ENCODE measurements at regions not wholly inside any gene's neighbourhood (a gene's known extent, or its start where the extent isn't known, plus 50 kb on each side); places are given as distances from the start of the nearest gene placed in this dataset.

GRCh38 chr3:102258666-102259227 lies 176.1 kb upstream of the ZPLD1 start:
- in situ Hi-C loops (cut with MboI; ENCODE audit: low sequenced_read_pairs) = no loop called here
- H3K4me3 ChIP-seq = no peak overlapping the region
- no peak for DNase-seq (ENCODE audit: low spot score in 2 of 2)
- no peaks in the 10 kb centered on the region for H3K9me3 ChIP-seq
- no peaks in the 10 kb centered on the region for H3K36me3 ChIP-seq (replicated peaks)
- no peaks in the 10 kb centered on the region for H3K4me1 ChIP-seq
- no peaks in the 10 kb centered on the region; the same call in 1 of the 2 replicates for H3K27me3 ChIP-seq (ENCODE audit: low read depth)

- no peaks in the 10 kb centered on the region for H3K4me1 ChIP-seq
- H3K9me3 ChIP-seq = no peaks in the 10 kb centered on the region
- H3K36me3 ChIP-seq (replicated peaks) = no peaks in the 10 kb centered on the region
- H3K4me3 ChIP-seq = no peak overlapping the region
- DNase-seq (ENCODE audit: low spot score in 2 of 2) = no peak
- in situ Hi-C loops (cut with MboI; ENCODE audit: low sequenced_read_pairs) = no loop called here
- no peaks in the 10 kb centered on the region; the same call in 1 of the 2 replicates for H3K27me3 ChIP-seq (ENCODE audit: low read depth)
Measured at GRCh38 chr3:102259663-102260062, 175.2 kb upstream of the ZPLD1 start.

- Histone ChIP-seq H3K36me3 (replicated peaks) (no peaks in the 10 kb centered on the region), H3K4me1 (no peaks in the 10 kb centered on the region), H3K4me3 (no peak overlapping the region), H3K27me3 (ENCODE audit: low read depth) (no peaks in the 10 kb centered on the region), H3K9me3 (no peaks in the 10 kb centered on the region)
- in situ Hi-C loops (cut with MboI; ENCODE audit: low sequenced_read_pairs) = no loop called here
- DNase-seq (ENCODE audit: low spot score in 2 of 2) = no peak
Measured at GRCh38 chr3:102265720-102266119, 169.1 kb upstream of the ZPLD1 start.

GRCh38 chr3:102269406-102269805 lies 165.4 kb upstream of the ZPLD1 start:
- Histone ChIP-seq H3K27me3 (ENCODE audit: low read depth) (no peaks in the 10 kb centered on the region), H3K4me1 (no peaks in the 10 kb centered on the region), H3K9me3 (no peaks in the 10 kb centered on the region)

GRCh38 chr3:102290241-102290640 lies 144.6 kb upstream of the ZPLD1 start:
- Histone ChIP-seq H3K27me3 (ENCODE audit: low read depth) (no peaks in the 10 kb centered on the region), H3K4me3 (no peak overlapping the region), H3K36me3 (replicated peaks) (no peaks in the 10 kb centered on the region), H3K9me3 (no peaks in the 10 kb centered on the region), H3K4me1 (no peaks in the 10 kb centered on the region)
- in situ Hi-C loops (cut with MboI; ENCODE audit: low sequenced_read_pairs) = no loop called here
- no peak for DNase-seq (ENCODE audit: low spot score in 2 of 2)

More at GRCh38 chr3:102269406-102269805, 165.4 kb upstream of the ZPLD1 start:
- no peaks in the 10 kb centered on the region for H3K36me3 ChIP-seq (replicated peaks)
- in situ Hi-C loops (cut with MboI; ENCODE audit: low sequenced_read_pairs) = no loop called here
- no peak overlapping the region for H3K4me3 ChIP-seq
- DNase-seq (ENCODE audit: low spot score in 2 of 2) = no peak

- Histone ChIP-seq H3K4me3 (no peak overlapping the region), H3K9me3 (no peaks in the 10 kb centered on the region), H3K27me3 (ENCODE audit: low read depth) (no peaks in the 10 kb centered on the region), H3K36me3 (replicated peaks) (no peaks in the 10 kb centered on the region), H3K4me1 (no peaks in the 10 kb centered on the region)
- in situ Hi-C loops (cut with MboI; ENCODE audit: low sequenced_read_pairs) = no loop called here
- DNase-seq (ENCODE audit: low spot score in 2 of 2) = no peak
Measured at GRCh38 chr3:102295756-102296155, 139.1 kb upstream of the ZPLD1 start.

- Histone ChIP-seq H3K4me3 (no peak overlapping the region), H3K27me3 (ENCODE audit: low read depth) (no peaks in the 10 kb centered on the region), H3K4me1 (no peaks in the 10 kb centered on the region), H3K9me3 (no peaks in the 10 kb centered on the region), H3K36me3 (replicated peaks) (no peaks in the 10 kb centered on the region)
- DNase-seq (ENCODE audit: low spot score in 2 of 2) = no peak
- in situ Hi-C loops (cut with MboI; ENCODE audit: low sequenced_read_pairs) = no loop called here
Measured at GRCh38 chr3:102297072-102297658, 137.7 kb upstream of the ZPLD1 start.

GRCh38 chr3:102299125-102299877 lies 135.5 kb upstream of the ZPLD1 start:
- in situ Hi-C loops (cut with MboI; ENCODE audit: low sequenced_read_pairs) = no loop called here
- DNase-seq (ENCODE audit: low spot score in 2 of 2) = no peak
- no peaks in the 10 kb centered on the region for H3K36me3 ChIP-seq (replicated peaks)

GRCh38 chr3:102301155-102301880 lies 133.5 kb upstream of the ZPLD1 start:
- no peak for DNase-seq (ENCODE audit: low spot score in 2 of 2)
- H3K9me3 ChIP-seq = no peaks in the 10 kb centered on the region
- no peak overlapping the region for H3K4me3 ChIP-seq
- no peaks in the 10 kb centered on the region for H3K36me3 ChIP-seq (replicated peaks)
- no peaks in the 10 kb centered on the region for H3K27me3 ChIP-seq (ENCODE audit: low read depth)
- no peaks in the 10 kb centered on the region for H3K4me1 ChIP-seq
- in situ Hi-C loops (cut with MboI; ENCODE audit: low sequenced_read_pairs) = no loop called here

More at GRCh38 chr3:102299125-102299877, 135.5 kb upstream of the ZPLD1 start:
- H3K4me1 ChIP-seq = no peaks in the 10 kb centered on the region
- no peak overlapping the region for H3K4me3 ChIP-seq
- H3K27me3 ChIP-seq (ENCODE audit: low read depth) = no peaks in the 10 kb centered on the region
- H3K9me3 ChIP-seq = no peaks in the 10 kb centered on the region

- no peak for DNase-seq (ENCODE audit: low spot score in 2 of 2)
- H3K4me3 ChIP-seq = no peak overlapping the region
- H3K9me3 ChIP-seq = no peaks in the 10 kb centered on the region
- no peaks in the 10 kb centered on the region for H3K4me1 ChIP-seq
- no peaks in the 10 kb centered on the region for H3K36me3 ChIP-seq (replicated peaks)
- H3K27me3 ChIP-seq (ENCODE audit: low read depth) = no peaks in the 10 kb centered on the region
- in situ Hi-C loops (cut with MboI; ENCODE audit: low sequenced_read_pairs) = no loop called here
Measured at GRCh38 chr3:102302020-102302419, 132.8 kb upstream of the ZPLD1 start.

- DNase-seq (ENCODE audit: low spot score in 2 of 2) = no peak
- in situ Hi-C loops (cut with MboI; ENCODE audit: low sequenced_read_pairs) = no loop called here
- Histone ChIP-seq H3K9me3 (no peaks in the 10 kb centered on the region), H3K27me3 (ENCODE audit: low read depth) (no peaks in the 10 kb centered on the region), H3K4me3 (no peak overlapping the region), H3K36me3 (replicated peaks) (no peaks in the 10 kb centered on the region), H3K4me1 (no peaks in the 10 kb centered on the region)
Measured at GRCh38 chr3:102304550-102304949, 130.3 kb upstream of the ZPLD1 start.

GRCh38 chr3:102307442-102307841 lies 127.4 kb upstream of the ZPLD1 start:
- Histone ChIP-seq H3K27me3 (ENCODE audit: low read depth) (no peaks in the 10 kb centered on the region), H3K4me1 (no peaks in the 10 kb centered on the region), H3K36me3 (replicated peaks) (no peaks in the 10 kb centered on the region), H3K4me3 (no peak overlapping the region), H3K9me3 (no peaks in the 10 kb centered on the region)
- DNase-seq (ENCODE audit: low spot score in 2 of 2) = no peak
- in situ Hi-C loops (cut with MboI; ENCODE audit: low sequenced_read_pairs) = no loop called here

- Histone ChIP-seq H3K9me3 (no peaks in the 10 kb centered on the region), H3K36me3 (replicated peaks) (no peaks in the 10 kb centered on the region), H3K4me1 (no peaks in the 10 kb centered on the region), H3K27me3 (ENCODE audit: low read depth) (no peaks in the 10 kb centered on the region), H3K4me3 (no peak overlapping the region)
- no peak for DNase-seq (ENCODE audit: low spot score in 2 of 2)
- in situ Hi-C loops (cut with MboI; ENCODE audit: low sequenced_read_pairs) = no loop called here
Measured at GRCh38 chr3:102329066-102329465, 105.7 kb upstream of the ZPLD1 start.

GRCh38 chr3:102329561-102329960 lies 105.3 kb upstream of the ZPLD1 start:
- Histone ChIP-seq H3K4me1 (no peaks in the 10 kb centered on the region), H3K36me3 (replicated peaks) (no peaks in the 10 kb centered on the region), H3K4me3 (no peak overlapping the region), H3K9me3 (no peaks in the 10 kb centered on the region), H3K27me3 (ENCODE audit: low read depth) (no peaks in the 10 kb centered on the region)
- in situ Hi-C loops (cut with MboI; ENCODE audit: low sequenced_read_pairs) = no loop called here
- DNase-seq (ENCODE audit: low spot score in 2 of 2) = no peak
